ENCODE measurements at regions not wholly inside any gene's neighbourhood (a gene's known extent, or its start where the extent isn't known, plus 50 kb on each side); places are given as distances from the start of the nearest gene placed in this dataset.

GRCh38 chr3:146991907-146992306 is 386.8 kb upstream of the PLSCR5 start:
- no peaks in the 10 kb centered on the region for H3K9me3 Mint-ChIP-seq
- ChIA-PET CTCF (no interaction called here), POLR2A (no interaction called here)
- DNase-seq (ENCODE audit: low spot score): no peak
- TF ChIP-seq MAX (CRISPR knock-in tag; IDR thresholded peaks at IDR 0.05) (no peak), ELF4 (CRISPR knock-in tag; IDR thresholded peaks at IDR 0.05; ENCODE audit: low read depth) (no peak), ATF6 (CRISPR knock-in tag; IDR thresholded peaks at IDR 0.05) (no peak), NFATC4 (CRISPR knock-in tag; IDR thresholded peaks at IDR 0.05) (no peak), KAT7 (CRISPR knock-in tag; IDR thresholded peaks at IDR 0.05; ENCODE audit: borderline replicate concordance) (no peak), CREM (CRISPR knock-in tag; IDR thresholded peaks at IDR 0.05) (no peak), OVOL2 (CRISPR knock-in tag; IDR thresholded peaks at IDR 0.05; ENCODE audit: borderline replicate concordance) (no peak), SMAD4 (CRISPR knock-in tag; IDR thresholded peaks at IDR 0.05) (no peak), AFF4 (CRISPR knock-in tag; IDR thresholded peaks at IDR 0.05; ENCODE audit: borderline replicate concordance) (no peak), ZNF219 (CRISPR knock-in tag; IDR thresholded peaks at IDR 0.05; ENCODE audit: borderline replicate concordance) (no peak), EMX1 (CRISPR knock-in tag; IDR thresholded peaks at IDR 0.05) (no peak), GTF2I (CRISPR knock-in tag; conservative IDR thresholded peaks at IDR 0.05) (no peak), SOX15 (CRISPR knock-in tag; IDR thresholded peaks at IDR 0.05) (no peak), SP1 (CRISPR knock-in tag; conservative IDR thresholded peaks at IDR 0.05) (no peak), CBFB (CRISPR knock-in tag; IDR thresholded peaks at IDR 0.05; ENCODE audit: low read depth) (no peak), NFYB (CRISPR knock-in tag; conservative IDR thresholded peaks at IDR 0.05; ENCODE audit: low read depth) (no peak), HMGXB4 (CRISPR knock-in tag; IDR thresholded peaks at IDR 0.05) (no peak)
- no peaks in the 10 kb centered on the region for H3K4me1 Mint-ChIP-seq
- H3K27me3 Mint-ChIP-seq (ENCODE audit: low read depth): no peaks in the 10 kb centered on the region
- no peaks in the 10 kb centered on the region for H3K36me3 Mint-ChIP-seq
- H3K27ac Mint-ChIP-seq: no peak overlapping the region
- H3K4me3 Mint-ChIP-seq: no peak overlapping the region
- no peak for ATAC-seq

GRCh38 chr3:146975476-146975875 is 370.3 kb upstream of the PLSCR5 start:
- DNase-seq (ENCODE audit: low spot score): no peak
- peaks cover 11% of the 10 kb centered on the region for H3K4me1 Mint-ChIP-seq
- H3K4me3 Mint-ChIP-seq: no peak overlapping the region
- ATAC-seq: no peak
- no peak for TF ChIP-seq KAT7 (CRISPR knock-in tag; IDR thresholded peaks at IDR 0.05; ENCODE audit: borderline replicate concordance)
- TF ChIP-seq ZNF232 (CRISPR knock-in tag; IDR thresholded peaks at IDR 0.05): no peak
- TF ChIP-seq E2F4 (CRISPR knock-in tag; IDR thresholded peaks at IDR 0.05; ENCODE audit: borderline replicate concordance, low read depth): no peak
- no peak for TF ChIP-seq MAX (CRISPR knock-in tag; IDR thresholded peaks at IDR 0.05)
- TF ChIP-seq SMAD3 (CRISPR knock-in tag; IDR thresholded peaks at IDR 0.05; ENCODE audit: borderline replicate concordance): no peak
- H3K9me3 Mint-ChIP-seq: no peaks in the 10 kb centered on the region
- no peaks in the 10 kb centered on the region for H3K36me3 Mint-ChIP-seq
- H3K27ac Mint-ChIP-seq: no peak overlapping the region
- ChIA-PET POLR2A (no interaction called here), CTCF (no interaction called here)
- no peaks in the 10 kb centered on the region for H3K27me3 Mint-ChIP-seq (ENCODE audit: low read depth)

Measured in WTC11 (cell line).